Left kidney (tissue), 1 donor: ENCODE measurements at regions not wholly inside any gene's neighbourhood (a gene's known extent, or its start where the extent isn't known, plus 50 kb on each side); places are given as distances from the start of the nearest gene placed in this dataset.

Experiments
- DNase-seq: peaks from one replicate; pipeline ENCODE4 v3.0.0-alpha.2; 2013

DNA sequence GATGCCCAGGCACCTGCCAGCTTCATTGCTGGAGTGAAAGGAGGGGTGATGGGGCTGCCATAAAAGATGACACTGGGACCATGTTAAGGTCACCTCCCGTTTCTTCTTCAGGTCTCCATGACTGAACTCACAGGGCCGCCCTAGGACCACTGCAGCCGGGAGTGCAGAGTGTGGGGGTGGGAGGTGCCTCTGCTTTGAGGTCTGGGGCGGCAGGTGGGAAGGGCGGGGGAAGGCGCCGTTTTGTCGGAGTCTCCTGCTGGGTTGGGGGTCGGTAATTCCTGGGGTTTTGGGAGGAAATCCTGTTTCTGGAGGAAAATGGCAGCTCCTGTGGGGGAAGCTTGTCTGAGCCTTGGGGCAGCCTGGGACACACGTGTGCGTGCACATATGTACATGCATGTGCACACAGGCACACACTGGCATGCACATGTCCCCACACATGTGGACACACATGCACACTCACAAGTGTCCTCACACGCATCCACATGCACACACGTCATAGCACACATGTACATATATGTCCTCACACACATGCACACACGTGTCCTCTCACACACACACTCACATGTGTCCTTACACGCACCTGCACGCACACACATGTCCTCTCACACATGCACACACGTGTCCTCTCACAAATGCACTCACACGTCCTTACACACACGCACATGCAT lies 990.9 kb downstream of the BRD1 start:
- DNase-seq = no peak

DNA sequence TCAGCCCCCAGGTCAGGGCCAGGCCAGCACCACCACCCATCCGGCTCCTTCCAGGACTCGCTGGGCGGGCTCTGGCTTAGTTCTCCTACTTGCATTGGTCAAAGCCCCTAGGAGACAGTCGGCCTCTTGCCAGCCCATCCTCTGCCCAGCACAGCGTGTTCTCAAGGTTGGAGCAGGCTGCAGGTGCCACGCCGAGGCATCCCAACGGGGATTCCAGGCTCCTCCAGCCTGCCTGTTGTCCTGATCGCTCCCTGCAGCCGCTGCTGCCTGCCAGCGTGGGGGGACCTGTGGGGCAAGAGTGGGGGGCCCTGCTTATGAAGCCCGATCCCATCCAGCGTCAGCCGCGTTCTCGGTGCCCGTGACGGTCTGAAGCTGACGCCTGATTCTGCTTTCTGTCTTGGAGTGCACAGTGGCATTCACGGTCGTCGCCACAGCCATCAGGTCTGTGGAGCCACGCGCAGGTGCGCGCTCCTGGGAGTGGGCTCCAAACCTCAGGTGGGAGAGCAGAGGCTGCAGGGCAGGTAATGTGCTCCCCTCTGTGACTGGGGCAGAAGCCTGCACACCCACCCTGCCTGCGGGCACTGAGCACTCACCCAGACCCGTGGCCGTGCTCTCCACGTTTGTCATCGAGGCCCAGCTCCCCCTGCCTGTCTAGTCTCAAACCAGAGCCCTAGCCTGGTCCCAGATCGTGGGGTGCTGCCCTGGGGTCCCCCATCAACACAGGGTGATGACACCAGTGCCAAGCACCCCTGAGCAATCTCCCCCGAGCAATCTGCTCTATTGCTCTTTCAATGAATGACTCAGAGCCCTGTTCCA lies 991.6 kb downstream of the BRD1 start:
- DNase-seq = no peak

DNA sequence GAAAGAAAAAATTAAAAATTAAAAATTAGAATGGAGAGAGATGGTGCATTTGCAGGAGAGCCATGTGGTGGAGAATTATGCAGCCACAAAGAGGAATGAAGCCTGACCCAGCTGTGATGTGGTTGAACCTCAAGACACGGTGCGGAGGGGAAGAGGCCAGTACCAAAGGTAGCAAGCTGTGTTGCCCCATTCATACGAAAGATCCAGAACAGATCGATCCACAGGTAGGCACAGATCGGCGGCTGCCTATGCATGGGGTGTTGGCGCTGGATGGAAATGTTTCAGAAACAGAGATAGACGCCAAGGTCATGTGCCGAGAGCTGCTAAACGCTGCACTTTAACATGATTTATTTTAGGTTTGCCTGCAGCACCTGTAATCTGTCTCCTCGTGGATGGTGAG lies 992.3 kb downstream of the BRD1 start:
- DNase-seq = no peak

DNA sequence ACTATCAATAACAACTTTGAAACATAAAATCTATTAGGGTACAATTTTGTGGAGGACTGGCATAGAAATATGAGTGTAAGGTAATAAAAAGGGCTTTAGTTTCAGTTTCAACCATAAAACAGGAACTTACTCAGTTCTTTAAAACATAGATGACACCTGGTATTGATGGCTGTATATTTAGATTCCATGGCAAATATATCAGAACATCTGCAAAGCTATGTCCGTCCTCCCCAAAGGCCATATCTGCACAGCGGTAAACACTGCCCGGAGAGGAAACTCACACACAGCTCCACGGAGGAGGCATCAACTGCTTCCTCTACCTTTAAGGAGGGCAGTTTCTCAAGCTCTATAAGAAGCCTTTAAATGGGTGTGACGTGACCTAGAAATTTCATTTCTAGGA lies 993.3 kb downstream of the BRD1 start:
- DNase-seq = no peak

DNA sequence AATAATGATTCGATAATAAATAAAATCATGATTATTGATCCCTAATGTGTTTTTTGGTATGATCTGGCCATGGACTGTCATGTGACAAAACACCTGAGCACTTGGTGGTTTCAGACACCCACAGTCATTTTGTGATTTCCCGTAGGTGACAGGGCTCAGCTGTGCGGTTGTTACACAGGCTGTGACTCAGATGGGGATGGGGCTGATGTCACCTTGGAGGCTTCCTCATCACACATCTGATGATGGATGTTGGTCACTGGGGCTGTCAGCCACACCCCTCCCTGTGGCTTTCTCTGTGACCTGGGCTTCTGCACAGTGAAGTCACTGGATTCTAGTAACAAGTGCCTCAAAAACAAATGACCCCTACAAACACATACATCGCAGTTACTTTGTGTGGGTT lies 995.1 kb downstream of the BRD1 start:
- DNase-seq = no peak

DNA sequence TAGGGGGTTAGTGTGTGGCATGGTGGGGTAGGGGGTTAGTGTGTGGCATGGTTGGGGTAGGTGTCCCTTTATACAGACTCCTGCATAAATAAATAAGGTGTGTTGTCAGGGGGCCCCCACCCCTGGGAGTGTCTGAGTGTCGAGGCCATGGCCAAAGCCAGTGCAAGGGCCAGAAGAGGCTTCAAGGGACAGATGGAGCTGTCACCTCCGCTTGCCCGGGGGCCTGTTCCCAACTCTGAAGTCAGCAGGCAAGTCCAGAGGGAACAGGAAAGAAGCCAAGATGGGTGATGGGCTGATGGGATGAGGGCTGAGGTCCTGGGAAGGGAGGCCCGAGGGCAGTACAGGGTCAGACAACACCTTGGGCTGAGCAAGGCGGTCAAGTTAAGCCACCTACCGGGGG lies 997.8 kb downstream of the BRD1 start:
- DNase-seq = no peak

DNA sequence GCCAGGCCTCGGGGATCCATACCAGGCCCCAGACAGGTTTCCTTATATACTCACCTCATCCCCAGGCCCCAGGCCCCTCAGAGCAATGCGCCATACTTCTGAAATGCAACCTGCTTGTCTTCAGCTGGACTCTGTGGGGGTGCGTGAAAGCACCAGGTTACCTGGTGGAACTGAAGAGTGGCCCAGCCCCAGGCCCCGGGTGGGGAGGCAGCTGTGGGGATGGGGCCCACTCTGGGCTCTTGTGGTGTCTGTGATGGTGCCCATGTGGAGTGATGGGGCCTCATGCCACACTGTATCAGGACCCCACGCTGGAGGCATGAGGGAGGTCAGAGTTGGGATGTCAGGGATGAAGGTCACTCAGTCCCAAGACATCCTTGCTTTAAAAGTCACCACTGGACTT lies 999.0 kb downstream of the BRD1 start:
- DNase-seq = no peak

DNA sequence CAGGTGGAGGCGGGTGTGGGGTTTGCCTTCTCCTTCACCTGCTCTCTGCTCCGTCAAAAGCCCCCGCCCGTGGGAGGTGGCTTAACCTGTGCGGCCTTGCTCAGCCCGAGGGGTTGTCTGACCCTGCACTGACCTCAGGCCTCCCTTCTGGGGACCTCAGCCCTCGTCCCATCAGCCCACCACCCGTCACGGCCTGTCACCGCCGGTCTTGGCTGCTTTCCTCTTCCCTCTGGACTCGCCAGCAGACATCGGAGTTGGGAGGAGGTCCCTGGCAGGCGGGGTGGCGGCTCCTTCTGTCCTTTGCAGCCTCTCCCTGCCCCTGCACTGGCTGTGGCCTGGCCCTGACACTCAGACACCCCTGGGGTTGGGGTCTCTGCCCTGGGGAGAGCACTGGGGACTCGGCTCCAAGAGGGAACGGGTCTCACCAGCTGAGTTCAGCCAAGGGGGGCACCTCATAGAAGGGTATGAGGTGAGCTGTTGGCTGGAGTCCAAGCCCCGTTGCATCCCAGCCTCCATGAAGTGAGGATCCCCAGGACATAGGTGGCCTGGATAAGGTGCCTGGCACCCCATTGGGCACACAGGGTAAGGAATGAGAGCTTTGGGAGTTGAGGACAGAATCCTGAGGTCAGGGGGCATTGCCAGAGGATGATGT lies 999.6 kb downstream of the BRD1 start:
- DNase-seq = no peak

DNA sequence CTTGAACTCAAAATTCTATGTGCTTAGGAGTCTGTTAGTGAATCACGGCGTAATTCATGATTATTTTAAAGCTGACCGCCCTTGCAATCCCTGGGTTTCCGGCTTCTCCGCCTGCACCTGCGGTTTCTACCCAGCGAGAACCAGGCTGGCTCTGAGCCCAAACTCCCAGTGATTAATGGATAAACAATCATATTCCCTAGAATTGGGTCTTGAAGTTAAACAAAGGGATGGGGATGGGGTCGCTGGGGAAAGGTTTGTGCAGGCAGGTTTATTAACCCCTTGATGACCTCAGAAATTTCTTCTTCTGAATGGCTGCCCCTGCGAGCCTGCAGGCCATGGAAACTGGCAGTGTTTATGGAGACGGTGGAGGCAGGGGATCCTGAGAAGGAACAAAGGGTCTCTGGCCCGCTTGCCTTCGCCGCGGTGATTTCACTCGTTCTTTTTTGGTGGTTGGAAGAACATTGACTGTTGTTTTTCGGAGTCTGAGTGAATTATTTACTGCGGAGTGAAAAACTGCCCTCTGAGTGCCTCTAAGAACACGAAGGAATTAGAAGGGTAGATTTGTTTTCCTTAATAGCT lies 1000.3 kb downstream of the BRD1 start:
- DNase-seq = peak; percentile 45

DNA sequence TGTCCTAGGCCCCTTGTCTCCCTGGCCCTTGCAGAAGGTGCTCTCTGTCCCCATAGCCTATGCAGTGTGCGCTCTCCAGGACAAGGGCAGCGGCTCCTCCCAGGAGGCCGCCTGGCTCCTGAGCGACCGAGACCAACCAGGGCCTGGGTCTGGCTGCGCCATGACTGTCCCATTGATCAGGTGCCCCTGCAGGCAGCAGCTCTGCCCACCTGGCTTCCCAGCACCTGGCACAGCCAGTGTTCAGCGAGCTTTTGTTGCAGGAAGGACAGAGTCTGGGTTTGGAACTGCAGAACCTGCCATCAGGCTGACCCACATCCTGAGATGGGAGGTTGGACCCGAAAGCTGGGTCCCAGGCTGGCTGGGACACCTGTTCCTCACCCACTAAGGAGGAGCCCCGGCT lies 1001.1 kb downstream of the BRD1 start:
- no peak for DNase-seq

DNA sequence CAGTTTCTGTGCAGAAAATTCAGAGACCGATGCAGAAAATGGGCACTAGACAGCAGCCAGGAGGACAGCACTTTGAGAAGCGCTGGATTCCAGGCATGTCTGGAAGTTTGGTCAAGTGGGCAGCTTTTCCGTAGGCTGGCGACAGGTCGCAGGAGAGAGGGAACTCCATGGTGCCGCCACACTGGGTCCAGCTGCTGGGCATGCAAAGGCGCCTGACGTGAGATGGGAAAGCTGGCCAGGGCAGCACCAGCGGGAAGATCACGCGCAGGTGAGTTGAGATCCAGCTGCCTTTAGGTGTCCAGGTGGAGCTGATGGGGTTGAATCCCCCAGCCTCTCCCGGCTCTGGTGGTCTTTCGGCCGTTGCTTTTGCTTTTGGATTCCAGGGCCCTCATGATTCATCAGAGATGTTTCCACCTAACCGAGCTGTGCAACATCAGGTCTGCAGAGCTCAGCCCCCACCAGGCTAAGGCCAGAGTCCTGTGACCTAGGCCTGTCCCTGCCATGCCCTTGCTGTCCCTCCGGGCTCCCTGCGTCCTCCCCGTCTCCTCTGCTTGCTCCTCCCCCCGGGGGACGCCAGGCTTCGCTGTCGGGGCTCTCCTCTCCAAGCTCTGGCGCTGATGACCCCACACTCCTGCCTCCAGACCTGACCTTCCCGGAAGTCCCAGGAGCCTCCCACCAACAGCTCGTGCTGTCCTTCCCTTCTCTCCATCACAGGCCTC lies 1001.7 kb downstream of the BRD1 start:
- DNase-seq = no peak

DNA sequence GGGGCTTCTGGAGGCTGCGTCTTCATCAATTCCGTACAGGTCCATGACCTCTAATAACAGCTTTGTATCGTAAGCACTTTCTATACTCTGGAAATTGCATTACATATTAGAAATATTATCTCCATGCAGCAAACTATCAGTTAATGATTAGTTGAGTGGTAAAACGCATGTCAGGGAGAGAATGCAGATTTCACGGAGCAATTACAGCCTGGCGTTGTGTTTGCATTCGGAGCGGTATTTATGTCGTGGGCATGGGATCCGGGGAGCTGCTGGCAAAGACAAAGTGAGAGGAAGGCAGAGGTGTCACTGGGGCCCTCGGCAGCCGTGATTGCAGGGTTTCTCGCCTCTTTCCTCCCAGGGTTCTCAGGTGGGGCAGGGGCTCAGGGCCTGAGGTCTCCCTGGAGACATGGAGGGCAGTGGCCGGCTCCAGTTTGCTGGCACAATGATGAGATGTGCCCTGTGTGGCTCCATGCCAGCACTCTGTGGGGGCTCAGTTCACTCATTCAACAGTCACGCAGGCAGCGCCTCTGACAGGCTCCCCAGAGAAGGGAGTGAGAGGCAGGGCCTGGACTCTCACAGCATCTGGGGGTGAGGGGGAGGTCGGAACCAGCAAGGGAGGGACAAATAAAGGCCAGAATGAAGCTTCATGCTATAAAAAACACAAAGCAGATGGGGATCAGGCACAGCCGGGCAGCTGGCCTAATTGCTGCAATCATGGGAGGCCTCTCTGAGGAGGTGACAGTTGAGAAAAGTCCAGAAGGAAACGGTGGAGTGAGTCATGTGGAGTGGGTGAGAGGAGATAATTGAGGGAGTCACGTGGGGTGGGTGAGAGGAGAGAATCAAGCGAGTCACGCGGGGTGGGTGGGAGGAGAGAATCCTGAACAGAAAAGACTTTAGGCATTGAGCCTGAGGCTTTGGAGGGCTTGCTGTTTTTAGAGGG lies 1002.7 kb downstream of the BRD1 start:
- DNase-seq = no peak

DNA sequence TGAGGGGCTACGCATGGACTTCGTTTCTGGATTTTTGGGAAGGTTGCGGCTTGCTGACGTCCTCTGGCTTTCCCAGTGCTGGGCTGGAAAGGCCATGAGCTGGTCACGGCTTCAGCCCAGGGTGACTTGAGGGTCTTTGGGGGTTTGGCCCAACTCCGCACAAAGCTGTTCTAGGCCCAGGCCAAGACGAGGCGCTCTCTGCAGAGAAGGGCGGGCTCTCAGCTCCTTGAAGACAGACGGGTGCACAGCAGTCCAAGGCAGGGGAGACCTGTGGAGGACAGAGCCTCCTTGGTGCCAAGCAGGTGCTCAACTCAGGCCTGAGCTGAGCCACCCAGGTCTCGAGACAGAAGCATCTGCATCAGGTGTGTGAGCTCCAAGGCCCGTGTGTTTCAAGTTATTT lies 1003.7 kb downstream of the BRD1 start:
- no peak for DNase-seq

DNA sequence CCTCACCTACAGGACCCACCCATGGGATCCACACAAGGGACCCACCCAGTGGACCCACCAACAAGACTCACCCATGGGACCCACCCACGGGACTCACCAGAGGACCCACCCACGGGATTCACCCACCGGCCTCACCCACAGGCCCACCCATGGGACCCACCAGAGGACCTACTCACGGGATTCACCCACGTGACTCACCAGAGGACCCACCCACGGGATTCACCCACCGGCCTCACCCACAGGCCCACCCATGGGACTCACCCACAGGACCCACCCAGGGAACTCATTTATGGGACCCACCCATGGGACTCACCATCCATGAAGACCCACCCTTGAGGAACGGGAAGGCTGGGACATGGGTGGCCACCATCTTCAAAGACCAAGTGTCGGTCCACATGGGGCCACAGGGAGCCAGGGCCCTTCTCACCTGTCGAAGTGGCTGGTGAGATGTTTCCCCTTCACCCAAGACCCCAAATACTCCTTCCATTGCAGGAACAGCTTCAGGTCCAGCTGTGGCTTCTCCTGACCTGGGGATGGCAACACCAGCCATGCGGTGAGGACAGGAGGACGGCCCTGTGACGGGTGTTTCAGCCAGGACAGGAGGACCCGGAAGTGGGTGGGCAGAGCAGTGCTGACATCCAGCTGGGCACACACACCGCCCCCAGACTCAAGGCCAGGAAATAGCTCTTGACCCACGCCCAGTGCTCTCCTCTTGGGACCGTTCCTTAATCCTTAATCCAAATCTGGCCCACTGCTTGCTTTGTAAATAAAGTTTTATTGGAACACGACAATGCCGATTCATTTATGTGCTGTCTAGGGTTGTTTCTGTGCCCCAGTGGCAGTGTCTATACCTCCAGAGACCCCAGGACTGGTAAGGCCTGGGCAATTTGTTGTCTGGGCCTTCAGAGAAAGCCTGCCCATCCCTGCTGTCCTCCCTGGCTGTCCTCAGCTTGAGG lies 1005.1 kb downstream of the BRD1 start:
- no peak for DNase-seq

DNA sequence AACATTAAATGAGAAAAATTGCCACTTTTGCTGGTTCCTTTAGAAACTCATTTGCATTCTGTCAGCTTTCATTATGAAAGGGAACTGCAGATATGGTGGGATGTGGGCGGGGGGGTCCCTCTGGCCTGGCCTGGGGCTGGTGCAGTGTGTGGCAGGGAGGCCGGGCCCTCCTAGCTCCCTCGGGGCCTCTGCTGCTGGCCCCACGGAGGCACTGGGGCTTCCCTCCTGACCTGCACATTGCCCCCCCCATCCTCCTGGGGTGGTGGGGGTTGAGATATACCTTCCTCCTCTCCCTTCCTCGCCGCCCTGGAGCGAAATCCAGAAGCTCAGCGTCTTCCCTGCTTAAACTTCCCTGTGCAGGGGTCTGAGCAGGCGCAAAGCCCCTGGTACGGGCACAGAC lies 1005.9 kb downstream of the BRD1 start:
- DNase-seq = no peak

DNA sequence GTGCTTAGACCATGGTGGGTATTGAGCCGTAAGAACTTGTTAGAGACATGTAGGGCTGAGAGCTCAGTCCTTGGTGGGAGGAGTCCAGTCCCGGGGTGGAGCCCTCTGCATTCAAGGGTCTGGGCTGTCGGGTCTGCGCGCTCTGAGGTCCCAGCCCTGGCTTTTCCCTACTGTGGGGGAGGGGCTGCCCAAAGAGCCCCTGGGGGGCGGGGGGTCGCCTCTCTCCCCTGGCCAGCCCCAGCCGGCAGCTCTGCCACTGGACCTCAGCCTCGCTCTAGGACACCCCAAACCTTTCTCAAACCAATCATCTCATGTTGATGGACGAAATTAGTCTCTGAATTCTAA lies 1006.4 kb downstream of the BRD1 start:
- DNase-seq = no peak

DNA sequence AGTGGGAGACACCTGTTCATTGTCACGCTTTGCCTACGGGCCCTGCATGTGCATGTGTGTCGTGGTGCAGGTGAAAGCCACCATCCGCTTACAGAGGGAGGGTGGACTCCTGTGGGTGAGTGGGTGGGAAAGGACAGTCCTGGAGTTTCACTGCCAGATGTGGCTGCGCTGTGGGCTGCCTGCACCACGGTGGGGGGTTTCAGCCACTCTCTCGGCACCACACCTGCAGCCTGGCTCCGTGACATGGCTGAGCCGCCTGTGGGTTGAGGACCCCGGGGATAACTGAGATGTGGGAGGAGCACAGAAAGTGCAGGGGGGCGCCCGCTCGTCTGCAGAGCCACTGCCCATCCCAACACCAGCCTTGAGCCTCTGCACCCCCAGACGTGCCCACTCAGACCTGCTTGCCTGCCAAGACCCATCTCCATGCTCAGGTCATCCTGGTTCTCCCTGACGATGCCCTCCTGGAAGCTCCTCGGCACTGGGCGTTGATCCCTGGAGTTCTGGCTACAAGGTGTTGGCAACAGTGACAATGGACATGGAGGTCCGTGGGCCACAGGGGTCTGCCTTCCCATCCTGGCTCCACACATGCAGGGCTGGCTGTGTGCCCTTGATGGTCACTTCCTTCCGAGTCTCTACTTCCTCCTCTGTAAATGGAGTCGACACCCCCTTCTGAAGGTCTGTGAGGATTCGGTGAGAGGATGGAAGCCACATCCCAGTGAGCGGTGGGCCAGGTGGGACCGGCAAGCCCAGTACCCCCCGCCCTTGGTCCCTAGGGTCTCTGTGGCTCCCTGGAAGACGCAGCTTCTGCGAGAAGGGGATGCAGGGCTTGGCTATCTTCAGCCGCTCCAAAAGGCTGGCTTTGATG lies 1007.0 kb downstream of the BRD1 start:
- DNase-seq = no peak

DNA sequence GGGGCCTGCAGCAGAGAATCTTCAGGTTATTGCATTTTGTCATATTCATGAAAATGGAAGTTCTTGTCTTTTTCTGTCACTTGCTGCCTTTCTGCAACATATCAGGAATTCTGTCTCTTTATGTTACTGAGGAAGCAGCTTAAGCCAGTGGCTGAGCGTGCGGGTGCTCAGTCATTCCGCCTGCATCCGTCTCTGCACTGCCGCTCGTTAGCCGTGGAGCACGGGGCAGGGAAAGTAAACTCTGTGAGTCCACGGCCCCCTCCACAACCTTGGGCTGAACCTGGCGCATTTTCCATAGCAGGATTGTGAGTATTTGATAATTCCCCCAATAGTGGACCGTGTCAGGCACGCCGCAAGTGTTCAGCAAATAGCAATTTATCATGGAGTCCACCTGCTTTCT lies 1007.7 kb downstream of the BRD1 start:
- no peak for DNase-seq

DNA sequence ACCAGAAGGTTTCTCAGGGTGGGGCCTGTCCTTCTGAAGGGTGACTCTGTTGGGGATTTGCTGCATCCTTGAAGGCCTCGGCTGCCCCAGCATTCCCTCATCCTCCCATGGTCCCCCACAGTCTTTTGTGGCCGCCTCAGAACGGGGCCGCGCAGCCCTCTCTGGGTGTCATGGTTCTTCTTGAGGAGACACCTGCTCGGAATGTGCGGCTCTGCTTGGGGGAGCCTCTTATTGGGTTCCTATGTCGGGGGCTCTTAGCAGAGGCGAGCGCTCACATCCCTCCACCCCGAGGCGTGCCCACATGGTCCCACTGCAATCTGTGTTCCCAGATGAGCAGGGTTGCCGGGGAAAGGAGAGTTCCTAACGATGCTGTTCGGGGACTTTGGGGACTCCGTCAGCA lies 1008.4 kb downstream of the BRD1 start:
- DNase-seq = no peak
